ENCODE measurements at regions not wholly inside any gene's neighbourhood (a gene's known extent, or its start where the extent isn't known, plus 50 kb on each side); places are given as distances from the start of the nearest gene placed in this dataset.

GRCh38 chr3:141682007-141682406 is 56.1 kb upstream of the RNF7 start:
- TF ChIP-seq CTCF (IDR thresholded peaks at IDR 0.05) (no peak), POLR2A (IDR thresholded peaks at IDR 0.05) (no peak), POLR2AphosphoS5 (IDR thresholded peaks at IDR 0.05; ENCODE audit: insufficient read depth in 1 of 2, low read depth in 1 of 2) (no peak)

All from vagina (tissue), 2 donors.